KG1 (cell line): ENCODE measurements at regions not wholly inside any gene's neighbourhood (a gene's known extent, or its start where the extent isn't known, plus 50 kb on each side); places are given as distances from the start of the nearest gene placed in this dataset.

Experiments
- DNase-seq: peaks from one replicate; lab custom pipeline; 2025; lab: John Stamatoyannopoulos, UW

- DNase-seq: no peak
These were observed 847.5 kb downstream of the TLE1 start for GRCh38 chr9:80841888-80842287.

- no peak for DNase-seq
These were observed 849.3 kb downstream of the TLE1 start for GRCh38 chr9:80839821-80840675.

- DNase-seq: no peak
These were observed 853.3 kb downstream of the TLE1 start for GRCh38 chr9:80836013-80836412.

GRCh38 chr9:80831751-80832150, 857.6 kb downstream of the TLE1 start:
- no peak for DNase-seq

DNA sequence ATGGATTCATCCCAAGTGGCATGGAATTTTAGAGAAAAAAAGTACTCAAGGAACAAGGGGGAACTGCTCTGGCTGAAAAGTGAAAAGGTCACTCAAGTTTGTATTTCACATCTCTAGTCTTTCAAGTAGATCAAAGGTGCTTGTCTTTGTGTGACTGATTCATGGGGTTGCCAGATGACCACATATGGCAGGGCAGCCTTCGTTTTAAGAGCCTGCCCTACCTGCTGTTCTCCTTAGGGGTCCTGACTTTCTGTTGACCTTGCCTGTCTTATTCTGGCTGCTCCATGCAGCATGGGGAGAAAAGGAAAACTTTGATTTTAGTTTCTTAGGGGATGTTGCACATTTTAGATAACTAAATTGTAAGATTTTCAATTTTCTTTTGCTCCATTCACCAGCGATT, 877.7 kb downstream of the TLE1 start:
- no peak for DNase-seq

GRCh38 chr9:80811003-80811402, 878.3 kb downstream of the TLE1 start:
- DNase-seq: no peak

GRCh38 chr9:80806671-80807070, 882.7 kb downstream of the TLE1 start:
- no peak for DNase-seq

- no peak for DNase-seq
These were observed 884.5 kb downstream of the TLE1 start for GRCh38 chr9:80804873-80805272.

GRCh38 chr9:80797831-80798688, 891.3 kb downstream of the TLE1 start:
- no peak for DNase-seq

GRCh38 chr9:80797101-80797829, 892.1 kb downstream of the TLE1 start:
- no peak for DNase-seq

DNA sequence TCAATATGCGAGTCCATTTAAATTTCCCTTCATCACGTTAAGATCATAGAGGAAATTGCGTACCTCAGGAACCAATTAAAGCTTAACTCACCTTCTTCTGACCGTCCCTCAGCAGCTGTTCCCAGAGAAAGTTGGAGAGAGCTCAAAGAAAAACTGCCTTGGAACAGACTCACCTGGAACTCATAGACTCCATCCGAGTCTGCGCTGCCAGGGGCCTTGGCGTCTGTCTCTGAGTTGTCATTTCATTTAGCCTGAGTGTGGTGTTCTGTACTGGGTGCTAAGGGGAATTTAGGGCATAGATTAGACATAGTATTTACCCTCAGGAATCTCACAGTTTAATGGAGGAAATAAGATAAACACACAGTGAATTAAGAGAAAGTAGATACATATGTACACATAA, 892.7 kb downstream of the TLE1 start:
- no peak for DNase-seq

- no peak for DNase-seq
These were observed 895.1 kb downstream of the TLE1 start for GRCh38 chr9:80794197-80794596.

- no peak for DNase-seq
These were observed 895.6 kb downstream of the TLE1 start for GRCh38 chr9:80793706-80794105.

DNA sequence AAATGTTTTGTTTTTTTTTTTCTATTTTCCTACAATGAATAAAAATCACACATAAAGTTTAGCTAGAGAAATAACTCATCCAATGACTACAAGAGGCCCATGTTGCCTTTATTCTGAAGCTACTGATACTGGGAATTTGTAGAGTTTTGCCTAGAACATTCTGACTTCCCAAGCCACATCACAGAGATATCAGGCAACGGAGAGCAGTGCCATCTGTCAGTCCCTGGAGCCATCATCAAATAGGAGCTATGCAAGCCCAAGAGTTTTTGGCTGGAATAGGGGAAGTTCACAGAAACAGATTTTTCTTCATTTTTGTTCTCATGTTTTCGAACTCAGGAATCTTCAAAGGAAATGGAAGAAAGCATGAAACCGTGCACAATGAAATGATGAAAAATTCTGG, 896.6 kb downstream of the TLE1 start:
- DNase-seq: no peak

DNA sequence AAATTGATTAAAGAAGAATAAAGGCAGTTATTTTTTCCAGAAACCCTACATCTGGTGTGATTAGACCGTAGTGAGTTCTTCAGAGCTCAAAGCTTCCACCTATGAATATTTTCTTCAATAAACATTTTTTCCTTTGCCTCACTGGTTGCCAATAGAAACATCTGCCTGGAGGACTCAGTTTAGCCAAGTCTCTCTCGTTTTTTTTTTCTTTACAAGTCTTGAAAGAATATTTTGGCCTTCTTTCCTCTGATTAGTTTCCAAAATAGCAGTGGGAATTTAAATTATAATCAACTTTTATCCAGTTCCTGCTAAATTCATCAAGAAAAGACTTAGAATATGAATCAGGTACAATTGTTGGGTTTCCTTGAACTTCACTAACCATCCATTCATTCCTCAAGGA, 897.5 kb downstream of the TLE1 start:
- DNase-seq: no peak

DNA sequence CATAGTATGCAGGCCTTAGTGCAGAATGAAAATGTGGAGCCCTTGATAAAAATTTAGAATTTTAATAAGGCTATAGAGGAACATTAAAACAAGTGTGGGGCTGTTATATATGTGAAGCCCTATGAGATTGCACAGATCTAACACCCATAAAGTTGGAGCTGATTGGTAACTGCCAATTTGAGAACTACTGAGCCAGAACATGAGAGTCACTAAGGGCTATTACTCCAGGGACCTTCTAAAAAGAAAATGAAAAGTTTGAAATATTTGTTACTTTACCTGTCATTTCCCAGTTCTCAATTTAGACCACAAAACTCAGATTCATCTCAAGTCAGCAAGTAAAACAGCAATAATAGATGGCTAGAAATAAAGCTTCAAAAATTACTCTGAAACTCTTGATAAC, 898.6 kb downstream of the TLE1 start:
- DNase-seq: no peak

DNA sequence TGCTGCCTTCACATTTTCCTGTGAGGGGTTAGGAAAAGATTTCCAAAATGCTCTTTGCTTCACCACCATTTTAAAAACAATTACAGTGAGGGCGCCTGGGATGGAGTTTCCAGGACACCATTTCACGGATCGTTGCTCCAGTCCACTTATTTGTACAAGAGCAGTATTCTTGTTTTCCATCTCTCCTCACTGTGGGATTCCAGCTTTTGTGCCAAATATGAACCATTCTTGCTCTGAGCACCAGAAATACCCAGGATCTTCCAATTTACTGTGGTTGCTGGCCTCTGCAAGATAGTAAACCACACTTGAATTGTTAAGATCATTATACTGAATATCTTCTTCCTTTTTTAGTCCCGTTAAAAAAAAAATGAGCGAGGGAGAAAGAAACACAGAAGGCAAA, 899.5 kb downstream of the TLE1 start:
- DNase-seq: no peak

GRCh38 chr9:80787636-80788035, 901.7 kb downstream of the TLE1 start:
- no peak for DNase-seq

DNA sequence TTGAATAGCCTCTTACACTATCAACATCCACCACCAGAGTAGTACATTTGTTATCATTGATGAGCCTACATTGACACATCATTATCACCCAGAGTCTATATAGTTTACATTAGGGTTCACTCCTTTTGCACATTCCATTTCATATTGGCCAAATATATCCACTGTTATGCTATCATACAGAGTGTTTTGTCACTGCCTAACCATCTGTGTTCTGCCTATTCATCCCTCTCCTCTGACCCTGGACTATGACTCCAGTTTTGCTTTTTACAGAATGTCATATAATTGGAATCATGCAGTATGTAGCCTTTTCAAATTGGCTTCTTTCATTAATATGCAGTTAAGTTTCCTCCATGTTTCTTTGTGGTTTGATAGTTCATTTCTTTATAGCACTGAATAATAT, 904.7 kb downstream of the TLE1 start:
- DNase-seq: no peak

GRCh38 chr9:80775971-80776370, 913.4 kb downstream of the TLE1 start:
- no peak for DNase-seq

GRCh38 chr9:80775530-80775929, 913.8 kb downstream of the TLE1 start:
- no peak for DNase-seq

DNA sequence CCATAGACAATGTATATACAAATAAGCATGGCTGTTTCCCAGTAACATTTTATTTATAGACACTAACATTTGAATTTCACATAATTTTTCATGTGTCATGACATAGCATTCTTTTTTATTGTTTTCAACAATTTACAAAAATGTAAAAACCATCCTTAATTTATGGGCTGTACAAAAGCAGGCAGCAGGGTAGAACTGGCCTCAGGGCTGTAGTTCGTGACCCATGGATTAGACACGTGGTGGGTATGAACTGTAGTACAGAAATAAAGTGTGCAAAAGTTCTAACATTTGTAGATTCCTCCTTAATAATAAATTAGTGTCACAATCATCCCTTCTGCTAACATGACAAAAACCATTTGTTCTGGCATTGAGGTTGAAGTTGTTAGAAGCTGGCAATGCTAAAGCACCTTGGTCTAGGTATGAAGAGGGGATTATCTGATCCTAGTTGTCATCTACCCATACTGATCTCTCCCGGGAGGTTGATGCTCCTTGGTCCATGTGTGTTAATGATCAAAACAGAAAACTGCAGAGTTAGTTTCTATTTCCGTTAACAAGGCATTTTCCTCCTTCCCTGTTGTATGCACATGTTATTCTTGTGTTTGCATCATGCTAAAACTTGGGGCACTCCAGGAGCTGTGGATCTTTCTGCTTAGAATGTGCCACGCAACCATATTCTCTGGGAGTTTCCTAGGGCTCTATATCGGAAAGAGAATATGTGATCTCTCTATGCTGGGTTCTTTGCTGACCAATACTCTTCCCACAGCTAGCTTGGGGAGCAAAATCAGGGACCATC, 917.6 kb downstream of the TLE1 start:
- DNase-seq: no peak
